ENCODE measurements at regions not wholly inside any gene's neighbourhood (a gene's known extent, or its start where the extent isn't known, plus 50 kb on each side); places are given as distances from the start of the nearest gene placed in this dataset.

GRCh38 chr1:230573658-230574057 is 68.6 kb upstream of the COG2 start:
- no peak for TF ChIP-seq CTCF (IDR thresholded peaks at IDR 0.05; ENCODE audit: unreplicated experiment)
- Mint-ChIP-seq H3K9me3 (ENCODE audit: unreplicated experiment) (no peaks in the 10 kb centered on the region), H3K27me3 (ENCODE audit: unreplicated experiment) (no peaks in the 10 kb centered on the region), H3K4me3 (ENCODE audit: unreplicated experiment) (no peak overlapping the region), H3K27ac (ENCODE audit: unreplicated experiment) (no peak overlapping the region), H3K36me3 (ENCODE audit: low read depth, unreplicated experiment) (no peaks in the 10 kb centered on the region), H3K4me1 (ENCODE audit: unreplicated experiment) (peaks cover 20% of the 10 kb centered on the region)
- DNase-seq (ENCODE audit: low spot score) = no peak

GRCh38 chr1:230572121-230573105 is 69.9 kb upstream of the COG2 start:
- H3K36me3 Mint-ChIP-seq (ENCODE audit: low read depth, unreplicated experiment) = no peaks in the 10 kb centered on the region
- H3K27ac Mint-ChIP-seq (ENCODE audit: unreplicated experiment) = peak overlapping the region; percentile 10
- H3K4me1 Mint-ChIP-seq (ENCODE audit: unreplicated experiment) = peaks cover 20% of the 10 kb centered on the region
- no peak for TF ChIP-seq CTCF (IDR thresholded peaks at IDR 0.05; ENCODE audit: unreplicated experiment)
- no peaks in the 10 kb centered on the region for H3K9me3 Mint-ChIP-seq (ENCODE audit: unreplicated experiment)
- no peak for DNase-seq (ENCODE audit: low spot score)
- H3K4me3 Mint-ChIP-seq (ENCODE audit: unreplicated experiment) = no peak overlapping the region
- no peaks in the 10 kb centered on the region for H3K27me3 Mint-ChIP-seq (ENCODE audit: unreplicated experiment)

DNA sequence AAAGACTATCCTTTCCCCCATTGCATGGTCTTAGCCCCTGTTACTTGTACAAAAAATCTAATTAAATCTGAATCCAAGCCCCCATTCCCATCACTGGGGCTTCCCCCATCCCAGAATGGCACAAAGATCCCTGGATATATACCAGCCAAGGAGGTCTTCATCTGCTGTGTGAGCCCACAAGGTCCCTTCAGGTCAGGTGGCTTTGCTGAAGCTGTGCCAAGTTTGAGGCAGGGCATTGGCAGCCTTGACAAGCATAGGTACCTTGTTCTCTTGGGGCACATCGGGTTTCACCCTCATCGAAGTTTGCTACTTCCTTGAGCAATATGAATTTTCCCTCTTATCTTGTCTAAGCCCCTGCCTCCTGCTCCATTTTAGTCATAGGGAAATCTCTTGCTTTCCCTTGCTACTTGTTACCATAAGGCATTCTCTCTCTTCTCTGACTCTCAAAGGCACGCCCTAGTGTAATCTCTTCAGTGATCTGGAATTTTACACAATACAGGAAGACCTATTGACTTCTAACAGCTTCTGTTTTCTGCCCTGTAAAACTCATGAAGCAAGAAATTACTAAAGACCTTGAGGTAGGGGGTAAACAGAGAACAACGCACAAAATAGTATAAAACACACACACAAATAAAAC is 71.4 kb upstream of the COG2 start:
- Mint-ChIP-seq H3K27ac (ENCODE audit: unreplicated experiment) (no peak overlapping the region), H3K27me3 (ENCODE audit: unreplicated experiment) (no peaks in the 10 kb centered on the region), H3K4me3 (ENCODE audit: unreplicated experiment) (no peak overlapping the region), H3K36me3 (ENCODE audit: low read depth, unreplicated experiment) (no peaks in the 10 kb centered on the region), H3K4me1 (ENCODE audit: unreplicated experiment) (peaks cover 22% of the 10 kb centered on the region), H3K9me3 (ENCODE audit: unreplicated experiment) (no peaks in the 10 kb centered on the region)
- DNase-seq (ENCODE audit: low spot score) = no peak
- TF ChIP-seq CTCF (IDR thresholded peaks at IDR 0.05; ENCODE audit: unreplicated experiment) = no peak

GRCh38 chr1:230569201-230569600 is 73.1 kb upstream of the COG2 start:
- Mint-ChIP-seq H3K4me3 (ENCODE audit: unreplicated experiment) (no peak overlapping the region), H3K36me3 (ENCODE audit: low read depth, unreplicated experiment) (no peaks in the 10 kb centered on the region), H3K27me3 (ENCODE audit: unreplicated experiment) (no peaks in the 10 kb centered on the region), H3K9me3 (ENCODE audit: unreplicated experiment) (no peaks in the 10 kb centered on the region), H3K27ac (ENCODE audit: unreplicated experiment) (no peak overlapping the region), H3K4me1 (ENCODE audit: unreplicated experiment) (peaks cover 32% of the 10 kb centered on the region)
- TF ChIP-seq CTCF (IDR thresholded peaks at IDR 0.05; ENCODE audit: unreplicated experiment) = no peak
- no peak for DNase-seq (ENCODE audit: low spot score)

- DNase-seq (ENCODE audit: low spot score) = no peak
- no peaks in the 10 kb centered on the region for H3K27me3 Mint-ChIP-seq (ENCODE audit: unreplicated experiment)
- H3K4me1 Mint-ChIP-seq (ENCODE audit: unreplicated experiment) = peaks cover 33% of the 10 kb centered on the region
- no peak overlapping the region for H3K27ac Mint-ChIP-seq (ENCODE audit: unreplicated experiment)
- no peaks in the 10 kb centered on the region for H3K9me3 Mint-ChIP-seq (ENCODE audit: unreplicated experiment)
- no peak overlapping the region for H3K4me3 Mint-ChIP-seq (ENCODE audit: unreplicated experiment)
- H3K36me3 Mint-ChIP-seq (ENCODE audit: low read depth, unreplicated experiment) = no peaks in the 10 kb centered on the region
- TF ChIP-seq CTCF (IDR thresholded peaks at IDR 0.05; ENCODE audit: unreplicated experiment) = no peak
Measured at GRCh38 chr1:230568676-230569075, 73.6 kb upstream of the COG2 start.
